Sigmoid colon (tissue), 4 donors: ENCODE measurements at regions not wholly inside any gene's neighbourhood (a gene's known extent, or its start where the extent isn't known, plus 50 kb on each side); places are given as distances from the start of the nearest gene placed in this dataset.

ENCODE experiments used
- EP300 ChIP-seq, 4 donors: sonication (generic); formaldehyde crosslinking; IDR thresholded peaks; one replicate each; pipeline ENCODE4 v1.6.1; 2017; ENCODE audit warnings: antibody characterized with exemption in 4 of 4
- POLR2A ChIP-seq, 2 donors: fragments of 450-650 bp; IDR thresholded peaks; one replicate each; pipeline ENCODE4 v1.6.1; 2016; ENCODE audit warnings: antibody characterized with exemption in 2 of 2, mild to moderate bottlenecking in 2 of 2, moderate library complexity in 2 of 2
- TF ChIP-seq, protein P1 (sequence below), 4 experiments: fragments of 450-650 bp in 3 of 4; fragments of 200-600 bp in 1 of 4; IDR thresholded peaks; one replicate each; pipeline ENCODE4 v1.5.1; 2016 to 2019; ENCODE audit warnings: antibody characterized with exemption in 4 of 4, mild to moderate bottlenecking in 3 of 4, moderate library complexity in 2 of 4

DNA sequence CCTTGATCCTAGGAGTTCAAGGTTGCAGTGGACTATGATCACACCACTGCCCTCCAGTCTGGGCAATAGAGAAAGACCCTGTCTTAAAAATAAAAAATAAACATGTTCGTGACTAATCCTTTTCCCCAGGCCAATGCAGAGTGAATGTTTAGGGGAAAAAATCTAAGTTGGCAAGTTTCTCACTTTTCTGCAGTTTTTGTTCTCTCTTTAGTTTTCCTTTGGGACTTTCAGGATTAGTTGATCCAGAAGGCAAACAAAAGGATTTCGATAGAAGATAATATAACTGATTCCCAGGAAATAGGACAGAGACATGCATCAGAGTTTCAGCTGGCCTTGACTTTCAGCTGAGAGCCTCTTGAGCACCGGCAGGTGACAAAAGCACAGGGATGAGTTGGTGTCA lies 53.3 kb downstream of the SOD2 start:
- TF ChIP-seq, protein P1, sequence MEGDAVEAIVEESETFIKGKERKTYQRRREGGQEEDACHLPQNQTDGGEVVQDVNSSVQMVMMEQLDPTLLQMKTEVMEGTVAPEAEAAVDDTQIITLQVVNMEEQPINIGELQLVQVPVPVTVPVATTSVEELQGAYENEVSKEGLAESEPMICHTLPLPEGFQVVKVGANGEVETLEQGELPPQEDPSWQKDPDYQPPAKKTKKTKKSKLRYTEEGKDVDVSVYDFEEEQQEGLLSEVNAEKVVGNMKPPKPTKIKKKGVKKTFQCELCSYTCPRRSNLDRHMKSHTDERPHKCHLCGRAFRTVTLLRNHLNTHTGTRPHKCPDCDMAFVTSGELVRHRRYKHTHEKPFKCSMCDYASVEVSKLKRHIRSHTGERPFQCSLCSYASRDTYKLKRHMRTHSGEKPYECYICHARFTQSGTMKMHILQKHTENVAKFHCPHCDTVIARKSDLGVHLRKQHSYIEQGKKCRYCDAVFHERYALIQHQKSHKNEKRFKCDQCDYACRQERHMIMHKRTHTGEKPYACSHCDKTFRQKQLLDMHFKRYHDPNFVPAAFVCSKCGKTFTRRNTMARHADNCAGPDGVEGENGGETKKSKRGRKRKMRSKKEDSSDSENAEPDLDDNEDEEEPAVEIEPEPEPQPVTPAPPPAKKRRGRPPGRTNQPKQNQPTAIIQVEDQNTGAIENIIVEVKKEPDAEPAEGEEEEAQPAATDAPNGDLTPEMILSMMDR (IDR thresholded peaks at IDR 0.05), result no peak
- TF ChIP-seq EP300 (IDR thresholded peaks at IDR 0.05) (no peak), POLR2A (IDR thresholded peaks at IDR 0.05) (no peak)
